ENCODE measurements at regions not wholly inside any gene's neighbourhood (a gene's known extent, or its start where the extent isn't known, plus 50 kb on each side); places are given as distances from the start of the nearest gene placed in this dataset.
"Not testable (repeated sequence)": the region's sequence is repeated elsewhere in the genome, so short reads cannot be mapped to it uniquely, and the experiment has no call there.

- DNase-seq: peak; percentile 2
Measured at GRCh38 chr7:148515237-148515636, 75.3 kb upstream of the C7orf33 start.

- no peak for DNase-seq
Measured at GRCh38 chr7:148515728-148516695, 74.6 kb upstream of the C7orf33 start.

- DNase-seq: not testable (repeated sequence)
Measured at GRCh38 chr7:148519386-148519785, 71.2 kb upstream of the C7orf33 start.

- DNase-seq: no peak
Measured at GRCh38 chr7:148521271-148521670, 69.3 kb upstream of the C7orf33 start.

GRCh38 chr7:148523550-148523949, 67.0 kb upstream of the C7orf33 start:
- no peak for DNase-seq

GRCh38 chr7:148524479-148525224, 65.9 kb upstream of the C7orf33 start:
- no peak for DNase-seq

GRCh38 chr7:148527717-148528168, 62.8 kb upstream of the C7orf33 start:
- peak; percentile 76 for DNase-seq

- no peak for DNase-seq
Measured at GRCh38 chr7:148535217-148535616, 55.3 kb upstream of the C7orf33 start.

GRCh38 chr7:148537435-148537834, 53.1 kb upstream of the C7orf33 start:
- DNase-seq: no peak

- DNase-seq: peak; percentile 76
Measured at GRCh38 chr7:148540041-148540738, 50.4 kb upstream of the C7orf33 start.
